HUES64 (cell line): ENCODE measurements at regions not wholly inside any gene's neighbourhood (a gene's known extent, or its start where the extent isn't known, plus 50 kb on each side); places are given as distances from the start of the nearest gene placed in this dataset.
A peak's percentile ranks its signal among the peaks of the same experiment; 100 is the strongest.

Experiments
- H3K27ac ChIP-seq: 2 replicates; pipeline ENCODE4 v1.7.0; 2013; ENCODE audit warnings: low read depth, low read length, inconsistent platforms
- H3K27me3 ChIP-seq: 2 replicates; pipeline ENCODE4 v1.6.1; 2013; ENCODE audit warnings: mild to moderate bottlenecking, low read length; ENCODE audit not compliant: insufficient read depth
- H3K36me3 ChIP-seq: 2 replicates; pipeline ENCODE4 v1.6.1; 2013; ENCODE audit warnings: mild to moderate bottlenecking, low read length; ENCODE audit not compliant: insufficient read depth
- H3K4me1 ChIP-seq: 2 replicates; pipeline ENCODE4 v1.6.1; 2013; ENCODE audit warnings: mild to moderate bottlenecking, low read length, moderate library complexity; ENCODE audit not compliant: insufficient read depth
- H3K4me3 ChIP-seq: 2 replicates; pipeline ENCODE4 v1.5.1; 2013; ENCODE audit warnings: mild to moderate bottlenecking, low read length, moderate library complexity
- H3K9ac ChIP-seq: 2 replicates; pipeline ENCODE4 v1.6.1; 2013; ENCODE audit warnings: mild to moderate bottlenecking, low read depth, low read length
- H3K9me3 ChIP-seq: 2 replicates; pipeline ENCODE4 v1.6.1; 2013; ENCODE audit warnings: low read depth, low read length; ENCODE audit not compliant: insufficient read depth
- WGBS: fragments of 150-250, 120-280 bp; methylation state at CpG from one replicate; pipeline ENCODE4 v1.1.7; 2013; ENCODE audit warnings: missing lambda C conversion rate; 5-methylcytosine and 5-hydroxymethylcytosine counted together

DNA sequence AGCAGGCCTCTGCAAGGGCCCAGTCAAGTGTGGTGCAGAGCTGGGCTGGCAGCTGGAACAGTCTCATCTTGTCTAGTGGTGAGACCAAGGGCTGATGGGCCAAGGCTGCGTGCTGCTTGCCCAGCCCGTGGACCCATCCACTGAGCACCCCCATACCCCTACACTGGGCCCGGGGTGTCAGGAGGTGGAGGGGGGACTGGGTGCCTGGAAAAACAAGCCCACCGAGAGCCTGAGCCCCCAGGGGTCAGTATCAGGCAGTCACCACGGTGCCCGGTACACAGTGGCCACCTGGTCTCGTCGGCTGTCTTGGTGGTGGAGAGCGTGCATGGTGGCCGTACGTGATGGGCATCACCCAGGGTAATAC is 238.3 kb downstream of the SEC14L1 start:
- H3K27ac ChIP-seq: no peak overlapping the region
- no peaks in the 10 kb centered on the region for H3K9me3 ChIP-seq
- WGBS: 91% methylated on average over 10 of the region's 11 CpGs
- no peaks in the 10 kb centered on the region for H3K36me3 ChIP-seq
- H3K4me3 ChIP-seq: no peak overlapping the region
- peaks cover 56% of the 10 kb centered on the region for H3K4me1 ChIP-seq
- H3K9ac ChIP-seq: no peak overlapping the region
- no peaks in the 10 kb centered on the region for H3K27me3 ChIP-seq

DNA sequence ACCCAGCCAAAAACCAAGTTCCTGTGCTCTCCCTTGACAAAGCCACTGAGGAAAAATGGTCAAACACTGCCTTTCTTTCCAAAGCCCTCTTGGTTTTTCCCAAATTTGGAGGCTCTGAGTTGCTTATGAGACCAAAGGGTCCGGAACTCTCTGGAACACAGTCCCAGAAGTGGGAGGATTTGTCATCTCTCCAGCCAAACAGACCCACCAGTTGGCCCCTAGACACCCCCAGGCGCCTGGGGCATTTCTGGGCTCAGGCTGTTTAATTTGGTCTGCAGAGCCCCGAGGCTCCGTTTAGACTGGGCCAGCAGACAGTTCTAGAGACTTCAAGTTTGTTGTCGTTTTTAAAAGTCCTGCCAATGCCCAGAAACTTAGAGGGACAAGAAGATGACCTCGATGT is 239.1 kb downstream of the SEC14L1 start:
- no peaks in the 10 kb centered on the region for H3K27me3 ChIP-seq
- H3K9ac ChIP-seq: no peak overlapping the region
- H3K4me3 ChIP-seq: no peak overlapping the region
- H3K4me1 ChIP-seq: peaks cover 52% of the 10 kb centered on the region
- H3K9me3 ChIP-seq: no peaks in the 10 kb centered on the region
- 89% methylated on average over 5 of the region's 6 CpGs for WGBS
- no peak overlapping the region for H3K27ac ChIP-seq
- H3K36me3 ChIP-seq: no peaks in the 10 kb centered on the region

DNA sequence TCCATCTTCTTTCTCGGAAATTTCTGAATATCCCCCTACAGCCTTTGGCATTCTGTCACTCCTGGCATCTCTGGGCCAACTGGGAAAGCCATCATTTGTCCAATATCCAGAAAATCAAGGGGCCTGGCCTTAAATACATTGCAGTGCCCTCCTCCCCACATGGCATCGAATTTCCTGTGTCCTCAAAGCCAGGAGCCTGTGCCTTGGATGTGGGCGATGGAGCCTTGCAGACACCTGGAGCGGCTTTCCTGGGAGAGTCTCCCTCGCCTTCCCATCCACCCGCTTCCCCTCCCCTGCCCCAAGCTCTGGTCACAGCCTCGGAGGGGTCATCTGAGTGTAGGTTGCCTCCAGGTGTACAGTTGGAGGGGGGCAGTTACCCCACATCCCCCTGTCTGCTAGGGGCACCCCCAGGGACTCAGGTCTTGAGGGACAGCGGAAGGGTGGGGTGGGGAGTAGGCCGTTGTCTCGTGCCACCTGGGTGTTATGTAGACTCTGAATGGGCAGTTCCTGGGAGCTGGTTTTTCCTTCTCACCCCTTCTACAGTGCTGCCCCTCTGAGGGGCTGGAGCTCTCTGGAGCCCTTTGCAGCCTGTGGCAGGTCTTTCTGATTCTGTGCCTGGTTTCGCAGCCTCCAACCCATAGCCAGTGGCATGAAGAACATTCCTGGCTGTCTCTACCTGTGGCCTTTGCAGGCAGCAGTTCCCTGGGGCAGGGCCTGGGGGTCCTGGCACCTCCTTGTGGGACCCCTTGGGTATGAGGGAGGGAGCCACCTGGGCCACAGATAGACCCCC is 239.8 kb downstream of the SEC14L1 start:
- Histone ChIP-seq H3K4me3 (no peak overlapping the region), H3K9ac (no peak overlapping the region), H3K4me1 (peaks cover 45% of the 10 kb centered on the region), H3K36me3 (no peaks in the 10 kb centered on the region), H3K27ac (no peak overlapping the region), H3K27me3 (no peaks in the 10 kb centered on the region), H3K9me3 (no peaks in the 10 kb centered on the region)
- WGBS: 89% methylated on average over 11 of the region's 11 CpGs

DNA sequence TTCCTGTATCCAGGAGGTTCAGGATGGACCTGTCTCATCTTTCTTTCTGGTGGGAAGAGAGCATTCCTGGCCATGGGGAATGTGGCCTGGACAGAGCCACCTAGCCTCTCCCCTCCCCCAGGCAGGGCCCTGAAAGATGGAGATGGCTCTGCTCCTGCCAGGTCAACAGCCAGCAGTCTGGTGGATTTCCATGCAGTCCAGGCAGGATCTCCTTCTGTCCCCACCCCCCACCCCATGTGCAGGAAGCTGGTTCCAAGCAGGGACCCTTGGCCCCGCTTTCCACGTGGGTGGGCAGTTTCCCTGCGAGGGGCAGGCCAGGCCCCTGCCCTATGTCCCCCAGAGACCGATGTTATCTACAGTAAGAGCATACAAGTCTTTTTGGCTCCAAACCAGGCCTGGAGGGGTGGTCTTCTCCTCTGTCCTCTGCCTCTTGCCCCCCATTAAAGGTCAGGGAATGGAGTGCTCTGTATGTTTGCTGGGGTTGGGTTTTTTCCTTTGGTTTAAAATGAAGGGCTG is 240.5 kb downstream of the SEC14L1 start:
- Histone ChIP-seq H3K4me1 (peaks cover 45% of the 10 kb centered on the region), H3K9me3 (no peaks in the 10 kb centered on the region), H3K9ac (no peak overlapping the region), H3K4me3 (no peak overlapping the region), H3K36me3 (no peaks in the 10 kb centered on the region), H3K27me3 (no peaks in the 10 kb centered on the region), H3K27ac (peak overlapping the region; percentile 41; the same call in 1 of the 2 replicates)
- 81% methylated on average over 4 of the region's 4 CpGs for WGBS

DNA sequence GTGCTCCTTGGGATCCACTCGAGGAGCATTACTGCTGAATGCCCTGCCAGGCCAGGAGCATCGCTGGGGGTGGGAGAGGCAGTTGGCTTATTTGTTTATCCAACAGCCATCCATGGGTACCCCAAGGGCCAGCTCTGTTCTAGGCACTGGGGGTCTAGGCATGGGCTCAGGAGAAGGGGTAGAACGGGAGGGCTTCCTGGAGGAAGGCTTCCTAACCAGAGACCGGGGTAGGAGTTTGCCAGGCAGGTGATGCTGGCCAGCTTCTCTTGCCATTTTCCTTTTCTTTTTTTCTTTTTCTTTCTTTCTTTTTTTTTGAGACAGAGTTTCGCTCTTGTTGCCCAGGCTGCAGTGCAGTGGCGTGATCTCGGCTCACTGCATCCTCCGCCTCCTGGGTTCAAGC is 241.0 kb downstream of the SEC14L1 start:
- peaks cover 45% of the 10 kb centered on the region for H3K4me1 ChIP-seq
- H3K9me3 ChIP-seq: no peaks in the 10 kb centered on the region
- peak overlapping the region; percentile 41; the same call in 1 of the 2 replicates for H3K27ac ChIP-seq
- no peaks in the 10 kb centered on the region for H3K36me3 ChIP-seq
- no peak overlapping the region for H3K9ac ChIP-seq
- H3K27me3 ChIP-seq: no peaks in the 10 kb centered on the region
- H3K4me3 ChIP-seq: no peak overlapping the region
- 91% methylated on average over 8 of the region's 8 CpGs for WGBS

DNA sequence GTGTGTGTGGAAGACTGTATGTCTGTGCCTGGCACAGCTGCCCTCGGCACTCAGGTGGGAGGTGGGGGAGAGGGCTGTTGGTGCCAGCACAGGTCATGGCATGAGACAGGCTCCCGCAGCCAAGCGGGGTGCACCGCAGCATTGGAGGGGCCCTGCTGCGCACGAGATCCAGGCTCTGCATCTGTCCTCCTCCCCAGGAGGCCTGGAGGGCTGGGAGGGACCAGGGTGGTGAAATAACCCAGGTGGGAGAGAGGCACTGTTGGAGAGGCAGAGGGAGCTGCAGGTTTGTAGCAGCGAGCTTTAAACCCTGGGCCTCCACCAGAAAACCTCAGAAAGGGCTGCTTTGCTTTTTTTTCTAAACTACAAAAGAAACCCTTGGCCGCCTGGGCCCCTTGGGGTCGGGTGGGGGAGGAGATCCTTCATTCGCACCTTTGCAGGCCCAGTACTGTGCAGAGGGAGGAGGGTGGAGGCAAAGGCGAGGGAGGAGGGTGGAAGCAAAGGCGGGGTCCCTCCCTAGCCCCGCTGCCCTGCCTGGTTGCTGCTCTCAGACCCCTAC is 241.7 kb downstream of the SEC14L1 start:
- Histone ChIP-seq H3K4me1 (peaks cover 49% of the 10 kb centered on the region), H3K27ac (peak overlapping the region; percentile 87), H3K27me3 (no peaks in the 10 kb centered on the region), H3K9ac (peak overlapping the region; percentile 12; the same call in 1 of the 2 replicates), H3K4me3 (no peak overlapping the region), H3K36me3 (no peaks in the 10 kb centered on the region), H3K9me3 (no peaks in the 10 kb centered on the region)
- 34% methylated on average over 13 of the region's 13 CpGs for WGBS

DNA sequence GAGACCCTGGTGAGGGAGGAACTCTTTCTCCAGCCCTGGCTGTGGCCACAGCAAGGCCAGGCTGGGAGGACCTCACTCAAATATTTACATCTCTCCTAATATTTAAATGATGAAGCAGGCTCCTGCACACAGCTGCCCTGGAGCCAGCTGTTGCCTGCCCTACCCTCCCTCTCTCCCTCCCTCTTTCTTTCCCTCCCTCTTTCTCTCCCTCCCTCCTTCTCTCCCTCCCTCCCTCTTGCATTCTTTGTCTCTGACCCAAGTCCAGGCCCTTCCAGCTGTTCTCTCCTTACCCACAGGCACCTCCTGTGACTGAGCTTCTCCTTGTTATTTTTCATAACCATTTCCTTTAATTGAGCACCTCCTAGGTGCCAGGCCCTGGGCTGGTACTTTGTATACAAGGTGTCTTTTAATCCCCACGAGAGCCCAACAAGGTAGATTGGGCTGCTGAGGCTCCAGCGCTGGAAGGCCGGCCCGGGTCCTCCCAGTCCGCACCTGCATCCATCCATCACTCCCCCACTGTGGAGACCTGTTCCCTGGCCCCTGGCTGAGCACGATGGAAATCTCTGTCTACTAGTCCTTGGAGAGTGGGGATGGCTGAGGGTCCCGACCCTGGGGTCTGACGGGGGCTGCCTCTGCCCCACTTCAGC is 242.3 kb downstream of the SEC14L1 start:
- peaks cover 47% of the 10 kb centered on the region for H3K4me1 ChIP-seq

DNA sequence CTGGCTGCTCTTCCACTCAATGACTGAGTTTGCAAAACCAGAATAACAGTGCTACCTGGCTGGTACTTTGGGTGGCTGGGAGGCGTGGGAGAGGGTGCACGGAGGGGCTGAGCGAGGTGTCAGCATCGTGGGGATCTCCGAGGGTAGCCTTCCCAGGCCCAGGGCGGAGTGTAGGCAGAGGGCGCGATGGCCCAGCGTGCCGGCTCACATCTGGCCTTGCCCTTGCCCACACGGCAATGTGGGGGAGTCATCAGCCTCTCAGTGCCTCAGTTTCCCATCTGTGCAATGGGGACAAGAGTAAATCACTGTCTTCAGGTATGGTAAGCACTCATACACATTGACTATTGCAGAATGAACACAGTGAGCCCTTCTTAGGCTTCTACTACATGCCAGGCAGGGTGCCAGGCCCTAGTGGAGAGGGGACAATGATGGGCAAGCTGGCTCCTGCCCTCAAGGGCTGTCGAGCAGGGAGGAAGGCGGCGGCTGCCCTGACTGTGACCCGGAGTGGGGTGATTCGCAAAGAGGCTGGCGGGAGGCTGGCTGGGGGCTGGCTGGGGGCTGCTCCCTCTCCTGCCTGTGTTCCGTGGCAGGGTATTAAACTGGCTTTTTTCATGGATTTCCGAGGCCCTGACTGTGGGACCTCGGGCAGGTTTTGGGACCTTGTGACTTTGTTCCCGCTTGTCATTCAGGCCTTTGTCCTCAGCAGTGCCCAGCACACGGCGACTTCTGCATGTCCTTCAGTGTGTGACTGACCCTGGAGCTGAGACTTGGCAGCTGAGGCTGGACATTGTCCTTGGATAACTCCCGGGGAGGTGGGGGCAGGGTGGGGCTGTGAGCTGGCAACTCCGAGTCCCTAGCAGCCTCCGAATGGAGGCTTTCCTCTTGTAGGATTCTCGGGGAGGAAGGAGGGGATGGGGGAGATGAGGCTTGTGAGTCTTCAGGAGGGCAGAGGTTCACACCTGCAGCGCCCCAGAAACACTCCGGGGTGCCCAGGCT is 243.1 kb downstream of the SEC14L1 start:
- no peaks in the 10 kb centered on the region for H3K9me3 ChIP-seq
- H3K27ac ChIP-seq: no peak overlapping the region; the same call in 1 of the 2 replicates
- H3K4me3 ChIP-seq: no peak overlapping the region
- H3K27me3 ChIP-seq: no peaks in the 10 kb centered on the region
- H3K4me1 ChIP-seq: peaks cover 54% of the 10 kb centered on the region
- no peak overlapping the region for H3K9ac ChIP-seq
- no peaks in the 10 kb centered on the region for H3K36me3 ChIP-seq
- 90% methylated on average over 29 of the region's 29 CpGs for WGBS

More for the DNA sequence above, 242.3 kb downstream of the SEC14L1 start:
- no peaks in the 10 kb centered on the region for H3K36me3 ChIP-seq
- H3K9ac ChIP-seq: no peak overlapping the region
- no peaks in the 10 kb centered on the region for H3K9me3 ChIP-seq
- H3K4me3 ChIP-seq: no peak overlapping the region
- WGBS: 86% methylated on average over 8 of the region's 8 CpGs
- H3K27ac ChIP-seq: peak overlapping the region; percentile 87
- no peaks in the 10 kb centered on the region for H3K27me3 ChIP-seq

DNA sequence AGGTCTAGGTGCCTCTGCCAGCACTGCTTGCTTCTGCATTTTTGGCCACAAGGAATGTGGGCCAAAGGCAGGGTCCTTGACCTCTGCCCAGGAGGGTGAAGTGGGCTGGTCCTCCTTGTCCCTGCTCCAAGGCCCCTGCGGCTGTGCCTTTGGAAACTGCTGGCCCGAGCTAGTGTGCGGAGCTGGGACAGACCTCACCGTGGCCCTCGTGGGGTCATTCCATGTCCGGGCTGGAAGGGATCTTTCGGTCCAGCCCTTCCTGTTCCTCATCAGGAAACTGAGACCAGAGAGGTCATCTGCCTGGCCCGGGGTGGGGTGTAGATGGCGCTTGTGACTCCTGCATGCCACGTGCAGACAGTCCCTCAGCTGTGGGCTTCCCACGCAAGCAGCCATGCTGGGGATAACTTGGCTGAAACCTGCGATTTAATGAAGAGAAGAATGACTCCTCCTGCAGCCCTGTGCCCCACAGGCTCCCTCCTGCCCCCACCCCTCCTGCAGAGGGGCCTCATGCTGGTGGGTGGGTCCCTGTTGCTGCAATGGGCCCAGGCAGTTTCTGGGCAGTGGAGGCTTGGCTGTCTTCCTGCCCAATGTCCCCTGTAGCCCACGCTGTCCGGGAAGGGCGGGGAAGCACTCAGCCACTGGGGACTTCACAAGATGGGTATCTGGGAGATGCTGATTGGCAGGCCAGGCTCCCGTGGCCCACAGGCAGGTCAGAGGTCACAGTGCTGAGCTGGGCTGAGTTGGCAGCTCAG is 245.2 kb downstream of the SEC14L1 start:
- no peaks in the 10 kb centered on the region for H3K36me3 ChIP-seq
- H3K27ac ChIP-seq: no peak overlapping the region
- H3K4me1 ChIP-seq: peaks cover 59% of the 10 kb centered on the region
- WGBS: 87% methylated on average over 16 of the region's 16 CpGs
- no peak overlapping the region for H3K4me3 ChIP-seq
- H3K27me3 ChIP-seq: no peaks in the 10 kb centered on the region
- H3K9me3 ChIP-seq: no peaks in the 10 kb centered on the region
- H3K9ac ChIP-seq: no peak overlapping the region

DNA sequence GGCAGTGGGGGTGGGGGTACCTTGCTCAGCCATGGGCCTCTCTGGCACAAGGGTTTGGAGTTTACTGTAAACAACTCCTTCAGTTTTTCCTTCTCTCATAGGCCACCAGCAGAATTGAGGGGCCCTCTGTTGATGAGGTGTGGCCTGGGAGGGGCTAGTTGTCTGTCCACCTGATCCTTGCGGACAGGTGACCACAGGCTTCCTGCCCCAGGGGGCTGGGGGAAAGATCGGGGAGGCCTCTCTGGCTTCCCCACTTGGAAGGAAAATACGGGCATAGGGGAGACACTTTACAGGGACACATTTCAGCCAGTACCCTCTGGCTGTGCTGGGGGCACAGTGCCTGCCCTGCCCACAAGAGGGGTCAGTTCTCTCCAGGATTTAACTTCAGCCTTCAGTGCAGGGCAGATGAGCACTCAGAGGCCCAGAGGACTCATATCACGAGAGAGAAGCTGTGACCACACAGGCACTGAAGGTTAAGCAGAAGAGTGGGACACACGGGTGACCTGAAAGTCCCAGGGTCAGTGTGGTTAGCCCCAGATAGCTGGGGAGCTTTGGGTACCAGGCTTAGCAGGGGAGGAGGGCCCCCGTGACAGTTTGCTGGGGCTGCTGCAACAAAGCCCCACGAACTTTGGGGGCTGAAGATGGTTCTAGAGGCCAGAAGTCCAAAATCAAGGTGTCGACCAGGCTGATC is 245.9 kb downstream of the SEC14L1 start:
- 93% methylated on average over 8 of the region's 8 CpGs for WGBS
- Histone ChIP-seq H3K27ac (no peak overlapping the region), H3K9me3 (no peaks in the 10 kb centered on the region), H3K4me3 (no peak overlapping the region), H3K27me3 (no peaks in the 10 kb centered on the region), H3K9ac (no peak overlapping the region), H3K4me1 (peaks cover 59% of the 10 kb centered on the region), H3K36me3 (no peaks in the 10 kb centered on the region)
